ENCODE measurements at regions not wholly inside any gene's neighbourhood (a gene's known extent, or its start where the extent isn't known, plus 50 kb on each side); places are given as distances from the start of the nearest gene placed in this dataset.

DNA sequence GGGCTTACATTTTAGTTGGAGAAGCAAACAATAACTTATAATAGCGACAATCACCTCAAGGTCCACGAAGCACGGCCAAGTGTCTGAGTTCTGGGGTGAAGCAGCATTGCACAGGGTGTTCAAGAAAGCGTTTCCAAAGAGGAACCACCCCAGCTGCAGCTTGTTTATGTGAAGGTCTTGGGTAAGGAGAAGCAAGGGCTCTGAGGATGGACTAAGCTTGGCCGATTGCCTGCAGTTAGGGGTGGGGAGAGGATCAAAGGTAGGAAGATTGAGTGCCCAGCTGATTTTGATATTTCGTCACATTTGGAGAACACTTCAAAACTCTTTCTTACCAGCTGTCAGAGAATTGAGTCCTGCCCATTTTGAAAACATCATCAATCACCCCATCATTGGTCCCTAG, 321.6 kb upstream of the DNAJC19 start:
- DNase-seq (ENCODE audit: low spot score) (no peak), ATAC-seq (no peak)
- intact Hi-C loops (cut with DNase I): no loop called here

DNA sequence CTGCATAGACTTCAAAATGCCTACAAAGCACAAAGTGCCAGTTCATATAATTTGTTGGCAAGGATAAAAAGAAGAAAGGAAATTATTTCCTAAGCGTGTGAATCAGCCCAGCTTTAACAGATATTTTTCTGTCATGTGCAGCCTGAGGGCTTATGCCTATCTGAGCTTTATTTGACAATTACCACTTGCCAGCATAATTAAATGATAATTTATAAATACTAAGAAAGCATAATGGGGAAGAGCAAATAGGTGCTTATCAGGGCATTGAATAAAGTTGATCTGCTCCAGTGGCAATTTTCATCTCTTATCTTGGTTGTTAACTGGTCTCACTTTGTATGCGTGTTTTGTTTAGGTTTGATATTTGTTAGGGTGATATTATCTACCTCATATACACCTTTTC, 313.4 kb upstream of the DNAJC19 start:
- ATAC-seq (no peak), DNase-seq (ENCODE audit: low spot score) (no peak)
- intact Hi-C loops (cut with DNase I): no loop called here

DNA sequence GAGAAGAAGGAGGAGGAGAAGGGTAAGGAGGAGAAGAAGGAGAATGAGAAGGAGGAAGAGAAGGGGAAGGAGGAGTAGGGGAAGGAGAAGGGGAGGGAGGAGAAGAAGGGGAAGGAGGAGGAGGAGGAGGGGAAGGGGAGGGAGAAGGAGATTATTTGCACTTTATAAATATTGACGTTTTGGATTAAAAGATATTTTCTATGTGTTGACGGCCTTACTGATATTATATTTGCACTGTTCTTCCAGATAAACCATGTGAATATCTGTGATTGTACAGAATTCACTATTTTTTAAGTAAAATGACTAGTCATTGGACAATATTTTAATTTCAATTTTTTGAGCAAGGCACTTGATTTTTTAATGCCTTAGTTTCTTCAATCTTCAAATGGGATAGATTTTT, 310.5 kb upstream of the DNAJC19 start:
- no peak for ATAC-seq
- intact Hi-C loops (cut with DNase I): no loop called here

DNA sequence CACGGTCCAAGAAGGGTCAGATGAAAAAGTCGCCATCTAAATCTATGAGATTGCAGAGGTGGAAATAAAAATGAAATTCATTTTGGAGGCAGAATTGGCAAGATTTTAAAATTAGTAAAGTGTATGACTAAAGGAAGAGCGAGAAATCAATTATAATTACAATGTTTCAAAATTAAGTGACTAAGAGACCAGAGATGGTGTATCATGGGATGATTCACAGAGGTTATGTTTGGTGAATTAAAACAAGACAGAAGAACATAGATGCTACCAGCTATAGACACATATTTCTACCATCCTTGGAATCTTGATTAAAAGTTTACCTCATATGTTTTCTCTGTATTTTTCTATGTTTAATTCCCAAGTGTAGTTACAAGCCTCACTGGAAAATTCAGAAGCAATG, 308.9 kb upstream of the DNAJC19 start:
- DNase-seq (ENCODE audit: low spot score): no peak
- ATAC-seq: no peak
- intact Hi-C loops (cut with DNase I): no loop called here

More for the DNA sequence above, 310.5 kb upstream of the DNAJC19 start:
- DNase-seq (ENCODE audit: low spot score): no peak

DNA sequence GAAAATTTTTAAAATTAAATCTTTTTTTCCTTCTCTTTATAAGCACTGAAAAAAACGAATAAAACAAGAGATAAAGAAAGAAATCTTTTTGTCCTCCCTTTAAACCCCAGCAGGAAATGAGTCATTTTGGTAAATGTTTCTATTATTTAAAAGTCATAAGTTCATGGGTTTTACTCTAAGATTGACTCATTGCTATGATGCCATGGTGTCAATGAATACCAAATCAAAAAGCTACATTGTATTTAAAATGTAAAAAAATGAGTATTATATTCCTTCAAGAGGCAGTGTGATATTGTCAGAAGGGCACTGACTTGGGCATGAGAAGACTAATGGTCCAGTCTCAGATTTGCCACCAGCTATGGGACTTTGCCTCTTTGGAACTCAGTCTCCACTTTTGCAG, 303.4 kb upstream of the DNAJC19 start:
- ATAC-seq: no peak
- intact Hi-C loops (cut with DNase I): no loop called here
- DNase-seq (ENCODE audit: low spot score): no peak

DNA sequence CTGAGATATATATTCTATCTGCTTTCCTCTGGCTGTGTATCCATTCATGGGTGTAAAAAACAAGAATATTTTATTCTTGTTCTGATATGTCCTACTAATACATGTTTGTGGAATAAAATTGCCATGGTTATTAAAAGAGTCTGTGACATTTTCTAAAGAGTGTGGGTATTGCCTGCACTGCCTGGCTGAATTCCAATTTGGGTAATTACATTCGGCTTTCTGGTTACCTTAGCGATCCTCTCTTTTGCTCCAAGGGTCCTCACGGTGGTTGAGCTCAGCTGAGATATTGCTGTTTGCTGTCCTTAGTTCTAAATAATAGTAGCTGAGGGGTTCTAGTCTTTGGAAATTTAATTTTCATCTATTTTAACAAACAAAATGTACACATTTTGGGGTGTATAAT, 301.4 kb upstream of the DNAJC19 start:
- DNase-seq (ENCODE audit: low spot score) (no peak), ATAC-seq (no peak)
- intact Hi-C loops (cut with DNase I): no loop called here

DNA sequence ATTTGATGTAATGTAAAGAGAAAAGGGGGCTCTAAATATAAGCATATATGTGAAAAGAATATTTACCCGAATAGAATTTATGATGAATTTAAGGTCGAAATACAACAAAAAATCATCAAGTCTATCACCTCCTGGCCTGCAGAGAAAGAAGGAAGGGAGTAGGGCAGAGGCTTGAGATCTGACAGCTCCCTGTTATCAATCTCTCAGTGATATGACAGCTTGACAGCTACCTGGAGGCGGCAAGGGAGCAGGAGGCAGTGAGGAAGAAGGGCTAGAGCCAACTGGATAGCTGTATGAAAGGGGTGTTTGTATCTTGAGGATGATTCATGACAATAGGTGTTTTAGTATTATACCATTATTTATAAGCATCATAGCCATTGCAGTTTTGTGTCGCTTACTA, 299.8 kb upstream of the DNAJC19 start:
- ATAC-seq (no peak), DNase-seq (ENCODE audit: low spot score) (no peak)
- intact Hi-C loops (cut with DNase I): no loop called here

DNA sequence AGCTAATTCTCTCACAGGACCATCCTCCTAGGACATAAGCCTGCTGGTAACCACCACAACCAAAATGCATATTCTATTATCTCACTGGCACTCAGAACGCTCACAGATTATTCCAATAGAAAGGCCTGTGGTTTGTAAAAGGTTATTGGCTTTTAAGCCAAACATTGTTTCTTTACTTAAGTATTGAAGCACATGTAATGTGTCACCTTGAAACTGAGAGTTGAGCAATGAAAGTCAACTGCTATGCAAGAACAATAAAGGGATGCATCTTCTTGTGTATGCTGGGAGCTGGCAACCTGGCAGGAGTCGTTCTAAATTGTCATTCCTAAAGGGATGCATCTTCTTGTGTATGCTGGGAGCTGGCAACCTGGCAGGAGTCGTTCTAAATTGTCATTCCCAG, 298.6 kb upstream of the DNAJC19 start:
- DNase-seq (ENCODE audit: low spot score) (no peak), ATAC-seq (no peak)
- intact Hi-C loops (cut with DNase I): no loop called here

DNA sequence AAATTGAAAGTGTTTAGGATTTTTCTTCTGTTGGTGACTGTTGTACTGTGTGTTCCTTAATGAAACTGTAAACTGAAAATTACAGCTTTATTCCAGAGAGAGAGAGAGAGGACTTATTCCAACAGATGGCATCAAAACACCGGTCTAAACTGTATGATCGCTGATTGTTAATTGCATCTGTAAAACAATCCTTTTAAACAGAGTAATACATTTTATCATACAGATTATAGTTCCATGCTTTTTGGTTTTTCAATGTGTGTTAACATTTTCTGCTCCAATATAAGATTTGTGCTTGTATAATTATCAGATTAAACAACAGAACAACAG, 289.7 kb upstream of the DNAJC19 start:
- no peak for ATAC-seq
- DNase-seq (ENCODE audit: low spot score): no peak
- intact Hi-C loops (cut with DNase I): no loop called here

DNA sequence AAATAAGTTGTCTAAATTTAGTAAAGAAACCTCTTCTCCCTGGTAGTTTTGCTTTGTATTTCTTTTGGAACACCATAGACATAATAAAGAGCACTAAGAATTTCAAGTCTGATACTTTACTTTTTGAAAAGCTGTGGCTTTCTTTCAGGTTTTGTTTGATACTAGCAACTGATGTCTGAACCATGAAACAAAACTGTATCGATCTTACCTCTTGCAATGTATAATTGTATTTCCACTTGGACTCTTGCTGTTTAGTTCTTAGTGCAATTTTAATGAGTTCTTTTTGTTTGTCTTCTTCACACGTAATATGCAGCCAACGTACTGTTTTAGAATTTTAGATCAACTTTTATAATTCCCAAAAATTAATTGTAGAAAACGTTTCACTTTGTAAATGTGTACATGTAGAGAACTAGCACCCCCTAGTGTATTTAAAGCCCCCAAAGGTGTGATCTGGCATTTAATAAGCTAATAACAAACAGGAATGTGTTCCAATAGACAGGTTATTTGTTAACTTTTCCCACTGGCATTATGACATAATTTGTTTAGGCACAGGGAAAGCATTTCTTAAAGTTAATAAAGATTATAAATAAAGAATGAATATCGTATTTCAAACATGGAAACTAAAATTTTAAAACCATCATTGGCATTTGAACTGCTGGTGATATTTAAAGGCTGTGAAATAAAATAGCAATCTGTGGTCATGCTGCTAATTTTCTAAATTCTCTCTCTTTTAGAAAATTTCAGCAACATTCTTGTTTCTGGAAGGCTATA, 289.1 kb upstream of the DNAJC19 start:
- no peak for ATAC-seq
- intact Hi-C loops (cut with DNase I): no loop called here
- DNase-seq (ENCODE audit: low spot score): no peak

DNA sequence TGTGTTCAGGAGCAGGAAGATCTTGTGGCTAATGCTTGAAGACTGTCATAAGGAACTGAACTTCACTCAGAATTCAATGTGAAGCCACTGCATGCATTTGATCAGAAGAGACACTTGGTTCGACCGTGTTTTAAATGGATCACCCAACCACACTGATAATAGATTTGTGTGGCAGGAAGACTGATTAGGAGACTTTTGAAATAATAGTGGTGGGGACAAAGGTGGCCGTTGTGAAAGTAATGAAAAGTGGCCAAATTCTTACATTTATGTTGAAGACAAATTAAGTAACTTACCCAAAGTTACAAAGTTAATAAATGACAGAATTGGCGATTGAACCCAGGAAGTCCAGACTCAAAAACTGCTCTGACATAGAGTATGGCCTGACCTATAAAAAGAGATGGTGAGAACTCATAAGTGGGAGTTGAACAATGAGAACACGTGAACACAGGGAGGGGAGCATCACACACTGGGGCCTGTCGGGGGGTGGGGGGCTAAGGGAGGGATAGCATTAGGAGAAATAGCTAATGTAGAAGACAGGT, 286.9 kb upstream of the DNAJC19 start:
- intact Hi-C loops (cut with DNase I): no loop called here
- no peak for DNase-seq (ENCODE audit: low spot score)
- no peak for ATAC-seq

DNA sequence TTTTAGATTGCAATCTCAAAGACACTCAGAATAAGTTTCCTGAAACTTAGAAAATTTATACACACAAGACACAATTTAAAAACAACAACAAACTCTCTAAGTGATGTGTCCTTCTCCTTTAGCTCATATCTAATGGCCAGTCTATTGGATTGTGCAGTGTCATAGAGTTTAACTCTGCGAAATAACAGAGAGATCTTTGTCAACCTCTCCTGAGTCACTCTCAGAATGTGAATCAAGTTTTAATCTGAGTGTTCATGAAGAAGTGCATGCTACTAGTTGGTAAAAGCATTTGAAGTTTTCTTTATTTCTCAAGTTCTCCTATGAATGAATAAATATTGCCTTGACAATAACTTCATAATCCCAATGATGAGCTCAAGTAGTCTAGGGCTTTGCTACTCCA, 284.5 kb upstream of the DNAJC19 start:
- intact Hi-C loops (cut with DNase I): no loop called here
- no peak for ATAC-seq
- DNase-seq (ENCODE audit: low spot score): no peak

DNA sequence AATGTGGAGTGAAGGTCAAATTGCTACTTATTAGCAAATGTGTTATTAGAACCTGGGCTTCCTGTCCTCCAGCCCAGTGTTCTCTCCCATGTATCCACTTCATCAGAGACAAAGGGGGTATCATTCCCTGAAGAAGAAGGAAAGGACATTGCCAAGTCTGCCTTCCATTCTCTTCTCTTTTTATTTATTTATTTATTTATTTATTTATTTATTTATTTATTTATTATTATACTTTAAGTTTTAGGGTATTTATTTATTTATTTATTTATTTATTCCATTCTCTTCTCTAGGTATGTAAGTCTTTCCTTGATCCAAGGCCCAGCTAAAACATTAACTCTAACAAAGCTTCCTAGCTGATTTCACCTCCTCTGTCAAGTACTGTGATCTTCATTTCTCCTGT, 277.8 kb upstream of the DNAJC19 start:
- DNase-seq (ENCODE audit: low spot score): no peak
- no peak for ATAC-seq
- intact Hi-C loops (cut with DNase I): no loop called here

DNA sequence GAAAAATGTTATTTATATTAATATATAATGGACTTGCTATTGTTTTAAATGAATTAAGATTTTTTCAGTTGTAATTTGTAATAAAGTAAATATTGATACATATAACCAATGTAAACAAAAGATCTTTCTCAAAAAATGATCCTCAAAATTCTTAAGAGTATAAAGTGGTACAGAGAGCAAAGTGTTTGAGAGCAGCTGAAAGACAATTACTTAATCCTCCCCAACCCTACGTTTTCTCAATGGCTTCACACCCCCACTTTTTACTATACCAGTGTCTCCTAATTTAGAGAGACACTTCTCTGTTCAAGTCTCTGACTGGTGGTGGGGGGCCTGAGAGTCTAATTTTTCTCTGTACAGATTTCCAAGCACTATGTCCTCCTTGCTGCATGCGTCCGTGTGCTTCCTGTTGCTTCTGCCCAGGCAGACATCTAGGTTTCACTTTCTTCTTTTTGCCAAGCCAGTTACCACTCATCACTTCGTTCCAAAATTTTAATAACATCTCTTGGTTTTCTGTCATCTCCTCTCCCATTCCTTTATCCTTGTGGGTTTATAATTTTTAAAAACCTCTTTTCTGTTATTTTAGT, 276.3 kb upstream of the DNAJC19 start:
- no peak for ATAC-seq
- intact Hi-C loops (cut with DNase I): no loop called here
- no peak for DNase-seq (ENCODE audit: low spot score)

DNA sequence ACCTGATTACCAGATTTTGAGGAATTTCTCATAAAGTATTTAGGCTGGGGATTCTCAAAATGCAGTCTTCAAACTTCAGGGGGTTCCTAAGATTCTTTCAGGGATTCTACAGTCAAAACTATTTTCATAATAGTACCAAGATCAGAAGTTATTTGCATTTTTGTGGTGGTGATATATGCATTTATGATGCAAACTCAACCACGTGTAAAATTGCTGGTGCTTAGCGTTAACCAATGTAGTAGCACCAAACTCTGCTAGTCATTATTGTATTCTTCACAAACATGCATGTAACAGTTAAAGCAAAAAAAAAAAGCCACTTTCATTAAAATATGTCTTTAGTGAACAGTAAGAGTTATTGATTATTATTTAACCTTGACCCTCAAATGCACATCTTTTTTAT, 274.9 kb upstream of the DNAJC19 start:
- intact Hi-C loops (cut with DNase I): no loop called here
- DNase-seq (ENCODE audit: low spot score) (no peak), ATAC-seq (no peak)

DNA sequence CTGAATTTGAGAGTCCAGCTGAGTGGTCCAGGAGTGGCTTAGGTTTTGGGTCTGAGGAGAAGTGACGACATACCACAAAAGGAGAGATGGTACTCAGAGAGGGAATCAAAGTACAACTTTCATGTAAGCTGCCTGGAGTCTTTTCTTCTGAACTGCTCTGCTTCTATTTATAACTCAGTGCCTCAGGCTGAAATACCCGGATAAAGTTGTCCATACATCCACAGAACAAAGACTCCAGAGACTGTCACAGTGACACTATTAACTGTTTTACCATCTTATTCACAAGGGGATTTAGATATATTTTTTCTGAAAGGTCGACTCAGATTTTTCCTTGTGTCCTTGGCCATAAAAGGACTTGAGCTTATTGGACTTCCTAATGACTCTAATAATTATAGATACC, 264.3 kb upstream of the DNAJC19 start:
- no peak for DNase-seq (ENCODE audit: low spot score)
- intact Hi-C loops (cut with DNase I): no loop called here
- no peak for ATAC-seq

DNA sequence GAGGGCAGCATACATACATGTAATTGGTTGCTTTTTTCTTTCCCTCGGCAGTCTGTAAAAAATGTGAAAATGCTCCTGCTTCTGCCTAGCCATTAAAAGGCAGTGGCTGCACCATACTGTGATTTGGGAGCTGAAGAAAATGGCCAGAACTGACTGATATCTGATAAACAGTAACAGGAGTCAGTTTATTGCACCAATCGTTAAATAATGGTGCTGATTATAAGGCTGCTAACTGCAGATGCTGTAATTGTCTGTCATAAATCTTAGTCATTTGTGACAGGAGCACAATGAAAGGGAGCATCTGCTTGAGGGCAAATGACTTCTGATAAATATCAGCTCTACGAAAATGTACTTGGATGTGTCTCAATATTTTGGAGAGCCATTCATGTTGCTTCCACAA, 263.1 kb upstream of the DNAJC19 start:
- intact Hi-C loops (cut with DNase I): no loop called here
- ATAC-seq (no peak), DNase-seq (ENCODE audit: low spot score) (no peak)

DNA sequence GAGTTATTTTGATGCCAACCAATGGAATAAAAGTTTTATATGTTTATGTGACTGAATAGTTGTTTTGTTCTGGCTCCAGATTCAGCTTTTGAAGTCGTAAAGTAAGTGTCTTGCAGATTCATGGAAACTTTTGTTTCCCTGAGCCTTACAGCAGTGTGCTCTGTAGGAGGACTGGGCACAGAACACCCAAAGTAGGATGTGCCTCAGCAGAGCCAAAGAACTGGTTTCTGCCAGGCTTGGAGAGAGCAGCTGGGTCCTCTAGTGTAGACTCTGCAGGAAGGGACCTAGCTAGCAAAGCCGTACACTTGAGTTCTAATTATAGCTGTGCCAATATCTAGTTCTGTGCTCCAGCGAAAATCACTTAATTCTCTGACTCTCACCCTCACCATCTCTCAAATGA, 261.2 kb upstream of the DNAJC19 start:
- DNase-seq (ENCODE audit: low spot score) (no peak), ATAC-seq (no peak)
- intact Hi-C loops (cut with DNase I): no loop called here

DNA sequence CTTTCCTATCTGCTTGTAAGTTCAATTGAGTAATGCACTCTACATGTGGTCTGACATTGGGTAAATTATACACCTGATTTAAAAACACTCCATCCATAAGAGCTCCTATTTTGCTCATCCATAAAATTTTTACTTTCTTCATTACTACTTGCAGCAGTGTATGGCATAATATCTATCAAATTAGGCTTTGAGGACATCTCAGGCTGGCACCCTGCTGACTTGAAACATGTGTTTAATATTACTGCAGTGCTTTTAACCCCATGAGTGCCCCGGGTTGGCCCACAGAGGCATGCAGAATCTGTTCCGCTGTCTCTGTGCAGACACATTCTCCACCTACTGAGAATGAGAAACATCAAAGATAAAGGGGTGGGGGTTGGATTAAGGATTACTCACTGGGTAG, 249.9 kb upstream of the DNAJC19 start:
- no peak for ATAC-seq
- DNase-seq (ENCODE audit: low spot score): no peak
- intact Hi-C loops (cut with DNase I): no loop called here

DNA sequence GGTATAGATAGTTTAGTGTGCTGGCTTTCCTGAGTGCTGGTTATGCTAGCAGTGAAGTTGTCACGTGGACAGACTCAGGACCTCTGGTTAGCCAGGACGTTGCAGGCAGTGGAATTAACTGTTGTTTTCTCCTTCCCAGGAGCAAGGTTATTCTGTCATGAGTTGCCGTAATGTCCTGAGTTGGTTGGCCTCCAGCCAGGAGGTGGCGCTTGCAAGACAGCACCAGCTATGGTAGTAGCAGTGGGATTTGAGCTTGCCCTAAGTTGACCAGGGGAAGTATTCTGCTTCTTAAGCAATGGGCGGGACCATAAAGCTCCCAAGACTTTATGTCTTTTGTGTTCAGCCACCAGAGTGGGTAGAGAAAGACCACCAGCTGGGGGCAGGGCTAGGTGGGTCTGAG, 240.7 kb upstream of the DNAJC19 start:
- intact Hi-C loops (cut with DNase I): no loop called here
- DNase-seq (ENCODE audit: low spot score): no peak
- ATAC-seq: no peak

DNA sequence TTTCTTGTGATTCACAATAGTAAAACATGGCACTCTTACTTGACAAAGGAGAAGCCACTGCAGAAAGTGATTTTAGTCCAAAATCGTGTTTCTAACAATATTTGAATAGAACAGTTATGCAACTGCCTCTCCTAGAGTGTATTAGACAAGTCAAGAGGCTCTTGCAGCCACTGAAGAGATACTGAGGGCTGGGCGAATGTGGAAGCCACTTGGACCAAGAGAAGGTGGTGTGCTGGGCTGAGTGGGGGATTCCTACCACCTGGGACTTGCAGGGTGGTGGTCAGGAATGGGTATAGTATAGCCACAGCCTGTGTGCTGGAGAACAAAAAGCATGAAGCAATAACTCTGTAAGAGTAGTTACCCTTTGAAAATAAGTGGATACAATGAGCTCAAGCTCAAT, 223.8 kb upstream of the DNAJC19 start:
- no peak for ATAC-seq
- no peak for DNase-seq (ENCODE audit: low spot score)
- intact Hi-C loops (cut with DNase I): no loop called here

Measured in sciatic nerve (tissue), 2 donors.